HG03571 (cell line): ENCODE measurements at regions not wholly inside any gene's neighbourhood (a gene's known extent, or its start where the extent isn't known, plus 50 kb on each side); places are given as distances from the start of the nearest gene placed in this dataset.

Experiments used
- ATAC-seq: cut with Tn5 transposase; IDR thresholded peaks from one replicate; pipeline ENCODE4 v1.9.1; 2021; ENCODE audit not compliant: unreplicated experiment

DNA sequence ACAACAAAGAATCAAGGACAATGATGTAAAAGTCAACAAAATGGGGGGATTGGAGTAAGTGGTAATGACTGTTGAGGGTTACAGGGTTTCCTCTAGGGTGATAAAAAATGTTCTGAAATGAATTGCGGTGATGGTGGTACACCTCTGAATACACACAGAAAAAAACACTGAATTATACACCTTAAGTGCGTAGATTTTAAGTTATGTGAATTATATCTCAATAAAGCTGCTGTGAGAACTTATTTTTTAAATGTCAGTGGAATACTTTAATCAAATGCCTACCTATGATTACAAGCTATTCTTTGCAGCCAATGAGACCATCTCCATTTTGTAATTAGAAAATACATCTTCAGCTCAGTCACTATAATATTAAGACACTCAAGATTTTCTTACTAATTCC is 53.5 kb downstream of the ZNF608 start:
- ATAC-seq = no peak

DNA sequence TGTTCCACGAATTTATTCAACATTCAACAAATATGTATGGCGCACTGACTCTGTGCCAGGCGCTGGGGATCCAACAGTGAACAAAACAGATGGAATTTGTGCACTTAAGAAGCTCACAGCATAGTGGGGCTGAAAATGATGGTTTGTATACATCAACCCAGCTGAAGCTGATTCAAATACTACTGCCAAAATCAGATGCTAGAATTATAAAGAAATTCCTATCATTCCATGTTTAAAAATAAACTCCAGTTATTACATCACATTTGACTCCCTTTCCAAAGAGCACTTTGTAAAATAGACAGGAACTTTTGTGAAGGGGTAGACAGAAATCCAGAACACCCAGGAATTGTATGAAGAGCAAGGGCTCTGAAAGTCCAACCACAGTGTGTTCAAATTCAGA is 54.1 kb downstream of the ZNF608 start:
- ATAC-seq = no peak

DNA sequence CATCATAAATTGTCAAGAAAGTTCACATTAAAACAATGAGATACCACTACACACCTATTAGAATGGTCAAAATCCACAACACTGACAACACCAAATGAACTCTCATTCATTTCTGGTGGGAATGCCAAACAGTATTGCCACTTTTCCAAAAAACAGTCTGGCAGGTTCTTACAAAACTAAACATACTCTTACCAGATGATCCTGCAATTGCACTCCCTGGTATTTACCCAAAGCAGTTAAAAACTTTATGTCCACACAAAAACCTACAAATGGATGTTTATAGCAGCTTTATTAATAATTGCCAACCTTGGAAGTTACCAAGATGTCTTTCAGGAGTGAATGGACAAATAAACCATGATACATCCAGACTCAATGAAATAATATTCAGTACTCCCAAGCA is 56.8 kb downstream of the ZNF608 start:
- no peak for ATAC-seq

DNA sequence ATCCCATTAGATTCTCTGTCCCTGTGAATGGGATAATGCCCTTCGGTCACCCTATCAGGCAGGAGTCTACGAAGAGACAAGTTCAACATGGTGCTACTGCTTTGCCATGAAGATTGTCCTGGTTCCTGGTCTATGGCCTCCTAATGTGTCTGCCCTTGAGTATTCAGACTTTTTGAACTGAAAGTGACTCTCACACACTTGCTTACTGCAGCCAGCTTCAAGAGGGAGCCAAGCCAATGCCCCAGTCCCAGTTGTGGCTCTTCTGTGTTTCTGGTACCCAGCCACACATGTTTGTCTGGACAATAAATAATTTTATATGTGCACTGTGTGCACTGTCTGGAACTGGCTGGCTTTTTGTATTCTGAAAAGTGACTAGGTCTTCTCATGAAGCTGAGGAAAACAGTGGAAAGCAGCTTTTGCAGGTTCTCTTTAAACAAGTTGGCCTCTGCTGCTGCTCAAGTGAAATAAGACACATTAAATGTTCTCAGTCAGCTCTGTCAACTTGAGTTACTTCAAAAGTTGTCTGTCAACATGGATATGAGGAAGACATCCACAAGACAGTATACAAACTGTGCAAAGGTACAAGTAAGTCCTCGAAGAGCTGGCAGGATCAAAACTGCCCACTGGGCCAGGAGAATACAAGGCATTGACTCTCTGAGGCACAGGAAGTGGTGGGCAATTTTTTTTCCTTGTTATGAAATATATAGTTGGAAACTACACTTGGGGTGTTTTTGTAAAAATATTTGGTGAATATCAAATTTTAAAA is 60.0 kb downstream of the ZNF608 start:
- ATAC-seq = no peak

DNA sequence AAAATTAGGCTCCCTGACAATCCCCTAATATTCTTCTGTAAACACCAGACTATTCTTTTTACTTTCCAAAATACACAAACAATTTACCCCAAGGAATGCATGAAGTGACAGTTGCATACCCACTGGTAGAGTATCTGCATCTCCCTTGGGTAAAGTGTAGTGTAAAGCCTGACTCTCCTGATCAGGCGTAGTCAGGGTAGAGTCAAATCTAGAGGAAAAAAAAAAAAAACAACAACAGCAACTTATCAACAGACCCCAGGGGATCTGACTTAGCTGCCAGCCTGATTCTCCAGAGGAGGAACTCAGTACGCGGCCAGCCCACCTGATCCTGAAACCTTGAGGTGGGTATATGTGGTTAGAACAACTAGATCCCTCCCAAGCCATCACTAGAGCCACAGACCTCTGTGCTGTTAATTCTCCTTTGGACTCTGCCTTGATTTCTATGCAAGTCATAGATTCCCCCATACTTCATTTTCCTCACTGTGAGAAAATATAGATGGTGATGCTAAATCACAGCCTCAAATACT is 61.0 kb downstream of the ZNF608 start:
- ATAC-seq = no peak

DNA sequence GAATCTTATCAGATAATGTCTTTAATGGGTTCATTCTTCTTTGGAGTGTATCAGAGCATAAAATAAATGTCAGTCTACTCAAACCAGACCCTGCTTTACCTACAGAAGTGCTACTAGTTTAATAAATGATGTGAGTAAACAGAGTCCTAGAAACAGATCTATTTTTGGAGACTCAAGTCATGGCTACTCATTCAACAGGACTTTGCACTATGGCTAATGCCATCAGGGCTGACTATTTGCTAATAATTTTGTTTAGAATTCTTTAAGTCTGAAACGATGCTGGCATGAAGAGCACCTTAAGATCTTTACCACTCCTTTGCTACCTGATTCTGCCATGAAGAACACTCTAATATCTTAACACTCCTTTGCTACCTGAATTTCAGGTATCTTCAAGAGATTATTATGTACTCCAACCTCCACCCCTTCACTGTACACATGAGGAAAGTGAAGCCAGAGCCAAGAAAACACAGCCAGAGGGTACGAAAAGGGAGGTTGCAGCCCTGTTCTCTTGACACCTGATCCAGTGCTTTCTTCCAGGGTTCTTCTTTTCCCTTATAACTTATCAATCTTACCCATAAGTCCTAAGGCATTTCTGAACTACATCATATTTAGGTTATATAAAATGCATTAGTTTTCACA is 62.4 kb downstream of the ZNF608 start:
- ATAC-seq = no peak

DNA sequence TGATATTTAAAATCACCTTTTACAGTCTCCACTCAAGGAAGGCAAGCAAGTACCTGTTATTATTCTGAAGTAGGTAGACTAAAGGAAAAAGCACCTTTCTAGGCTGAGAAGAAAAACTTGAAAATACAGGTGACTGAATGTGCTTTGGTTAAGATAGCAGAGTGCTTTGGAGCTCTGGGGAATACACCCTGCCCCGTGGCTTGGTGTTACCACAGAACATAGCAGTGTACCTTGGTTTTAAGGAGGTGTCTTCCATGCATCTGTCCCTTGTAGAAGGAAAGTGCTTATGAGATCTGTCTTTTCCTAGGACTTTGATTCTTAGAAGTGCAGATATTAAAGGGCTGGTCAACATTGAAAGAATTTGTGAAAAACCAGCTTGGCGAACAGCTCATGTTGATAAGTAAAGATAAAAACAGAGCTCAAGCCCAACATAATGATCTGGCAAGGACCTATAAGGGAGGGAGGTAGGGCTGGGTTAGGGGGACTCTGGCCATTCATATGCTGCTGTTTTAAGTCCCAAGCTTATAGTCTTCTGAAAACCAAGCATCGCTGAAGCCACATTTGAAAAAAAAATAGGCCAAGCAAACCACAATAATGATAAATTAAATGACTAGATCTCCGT is 66.8 kb downstream of the ZNF608 start:
- no peak for ATAC-seq

DNA sequence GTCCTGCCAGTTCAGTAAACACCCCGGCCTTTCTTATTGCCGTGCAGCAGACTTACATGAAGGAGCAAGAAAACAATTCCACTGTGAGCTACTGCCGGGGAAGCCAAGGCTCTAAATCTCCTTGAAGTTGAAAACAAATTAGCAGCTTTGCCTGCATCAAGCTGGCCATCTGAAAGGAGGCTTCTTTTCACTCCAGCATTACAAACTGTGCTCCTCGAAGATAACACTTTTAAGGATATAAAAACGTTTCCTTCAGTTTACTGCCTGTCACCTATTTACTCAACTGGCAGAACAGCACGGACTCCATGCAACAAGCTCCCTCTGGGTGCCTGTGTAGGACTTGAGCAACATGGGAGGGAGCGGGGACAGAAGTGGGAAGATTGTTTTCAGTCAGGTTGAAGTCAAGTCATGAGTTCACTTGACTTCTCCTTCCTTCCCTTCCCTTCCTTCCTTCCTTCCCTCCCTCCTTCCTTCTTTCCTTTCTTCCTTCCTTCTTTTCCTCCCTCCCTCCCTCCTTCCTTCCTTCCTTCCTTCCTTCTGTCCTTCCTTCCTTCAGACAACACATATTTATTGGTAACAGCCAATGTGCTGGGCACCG is 67.4 kb downstream of the ZNF608 start:
- ATAC-seq = no peak

DNA sequence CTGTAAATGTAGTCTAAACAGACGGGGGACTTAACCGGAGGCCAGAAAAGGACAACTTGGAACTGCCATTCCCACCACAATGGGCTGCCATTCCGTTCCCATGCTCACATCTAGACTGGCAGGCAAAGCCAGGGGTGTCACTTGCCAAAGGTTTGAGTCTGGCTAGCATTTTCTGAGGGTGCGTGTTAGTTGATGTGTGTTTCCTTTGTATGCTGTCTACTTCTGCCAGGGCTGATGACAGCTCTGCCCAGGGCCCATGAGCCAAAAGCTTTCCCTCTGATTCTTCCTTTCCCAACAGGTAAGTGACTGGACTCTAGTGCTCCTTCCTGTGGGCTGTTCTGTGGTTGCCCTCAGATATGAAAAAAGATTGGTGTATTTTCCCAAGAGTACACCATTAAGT is 68.0 kb downstream of the ZNF608 start:
- ATAC-seq = no peak

DNA sequence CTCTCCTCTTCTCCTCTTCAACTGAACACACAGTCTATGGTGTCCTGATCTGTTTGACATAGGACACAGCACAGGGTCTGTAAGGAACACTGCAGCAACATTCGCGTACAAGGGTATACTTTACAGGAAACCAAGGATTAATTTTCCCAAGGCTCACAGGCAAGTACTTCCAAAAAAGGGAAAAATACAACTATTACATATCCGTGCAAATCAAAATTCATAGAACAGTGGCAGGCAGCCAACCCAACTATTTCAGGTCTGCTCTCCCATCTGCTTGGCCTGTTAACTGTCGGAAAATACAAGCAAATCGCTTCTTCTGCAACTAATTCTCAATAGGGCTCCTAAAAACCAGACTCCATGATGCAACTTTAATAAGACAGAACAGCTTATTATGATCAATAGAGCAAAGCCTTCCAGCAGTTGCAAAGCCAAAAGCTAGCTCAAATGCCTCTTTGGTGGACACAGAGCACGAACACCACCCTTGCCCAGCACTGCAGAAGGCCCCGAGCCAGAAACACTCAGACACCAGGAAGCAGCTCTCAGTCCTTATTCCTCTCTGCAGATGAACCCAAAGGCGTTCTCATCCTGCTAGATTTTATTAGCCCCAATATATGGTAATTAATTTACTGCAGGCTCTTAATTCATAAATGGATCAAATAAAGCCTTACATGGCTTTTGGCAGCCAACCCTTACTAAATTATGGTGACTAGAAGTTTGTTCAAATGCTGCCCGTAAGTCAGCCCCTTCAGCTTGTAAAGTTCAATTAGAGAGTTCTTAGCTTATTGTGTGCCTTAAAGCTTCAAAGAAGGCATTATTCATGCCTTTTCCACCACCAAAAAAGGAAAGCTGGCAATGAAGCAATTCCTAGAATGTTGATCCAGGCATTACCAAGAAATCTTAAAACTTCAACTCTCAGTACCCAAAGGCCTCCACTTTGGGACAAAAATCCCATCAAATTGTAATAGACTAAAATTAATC is 68.8 kb downstream of the ZNF608 start:
- ATAC-seq = no peak

DNA sequence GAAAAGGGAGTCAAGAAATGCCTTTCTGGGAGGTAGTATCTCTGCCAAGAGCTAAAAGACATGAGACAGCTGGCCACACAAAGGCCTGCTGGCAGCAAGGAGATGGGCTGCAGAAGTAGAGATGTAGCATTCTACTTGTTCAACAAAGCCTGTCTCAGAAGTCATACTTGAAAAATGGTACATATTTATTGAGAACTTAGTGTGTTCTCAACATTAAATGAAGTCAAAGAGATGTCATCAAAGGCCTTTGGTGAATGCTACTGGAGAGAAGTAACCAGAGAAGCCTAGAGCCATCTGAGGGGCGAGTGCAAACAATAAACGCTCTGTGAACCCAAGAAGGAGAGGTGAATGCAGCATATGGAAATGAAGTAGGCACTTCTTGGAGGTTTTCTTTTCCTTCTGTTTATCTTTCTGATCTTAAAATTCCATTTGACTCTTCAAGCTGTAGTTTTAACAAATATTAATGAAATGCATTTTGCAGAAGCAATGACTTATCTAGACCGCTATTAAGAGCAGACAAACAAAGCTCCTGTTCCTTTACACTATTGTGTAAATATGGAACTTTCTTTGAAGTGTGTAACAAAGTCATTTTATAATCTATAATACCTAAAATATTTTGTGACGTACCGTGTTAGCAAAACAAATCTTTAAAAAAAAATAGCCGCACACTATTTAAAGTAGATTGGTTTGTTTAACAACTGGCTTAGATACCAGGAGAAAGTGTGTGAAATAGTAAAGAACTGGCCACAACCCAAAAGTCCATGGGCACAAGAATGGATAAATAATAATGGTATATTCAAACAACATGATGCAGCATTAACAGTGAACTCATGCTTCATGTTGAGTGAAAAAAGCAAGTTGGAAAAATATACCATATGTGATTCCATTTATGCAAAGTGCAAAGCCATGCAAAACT is 70.2 kb downstream of the ZNF608 start:
- ATAC-seq = no peak

DNA sequence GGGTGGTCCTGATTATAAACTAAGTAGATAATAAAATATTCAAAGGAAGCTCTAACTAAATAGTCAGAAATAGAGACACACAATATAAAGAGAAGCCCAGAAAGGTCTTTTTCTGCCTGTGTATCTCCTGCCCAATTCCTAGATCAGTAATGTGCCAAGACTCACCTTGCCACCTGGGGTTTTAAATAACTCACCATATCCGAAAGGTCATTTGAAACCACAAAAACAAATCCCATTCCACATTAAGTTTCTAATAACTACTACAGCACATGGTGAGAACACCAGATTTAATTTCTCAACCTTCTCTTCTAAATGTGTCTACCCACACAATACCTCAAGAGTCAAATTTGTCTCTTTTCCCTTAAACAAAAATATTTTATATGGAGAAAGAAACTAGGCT is 75.2 kb downstream of the ZNF608 start:
- no peak for ATAC-seq

DNA sequence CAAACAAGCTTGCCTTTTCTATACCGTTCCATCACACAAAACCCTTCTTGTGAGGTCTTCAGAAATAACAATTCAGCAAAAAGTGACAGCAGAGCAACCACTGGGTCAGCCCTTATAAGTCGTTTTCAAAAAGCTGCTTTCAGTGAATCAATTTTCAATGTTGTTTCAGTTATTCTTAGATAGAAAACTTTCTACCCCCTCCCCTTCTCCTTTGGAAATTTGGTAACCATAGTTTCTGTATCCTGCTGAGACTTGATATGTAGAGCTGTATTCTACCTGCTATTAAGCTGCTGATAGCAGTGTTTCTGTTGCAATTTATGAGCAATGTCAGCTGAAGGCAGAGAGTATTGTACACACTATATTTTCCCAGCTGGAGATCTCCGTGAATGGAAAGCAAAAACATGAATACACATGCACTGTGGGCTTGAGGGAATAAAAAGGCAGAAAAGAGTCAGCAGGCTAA is 75.7 kb downstream of the ZNF608 start:
- no peak for ATAC-seq

DNA sequence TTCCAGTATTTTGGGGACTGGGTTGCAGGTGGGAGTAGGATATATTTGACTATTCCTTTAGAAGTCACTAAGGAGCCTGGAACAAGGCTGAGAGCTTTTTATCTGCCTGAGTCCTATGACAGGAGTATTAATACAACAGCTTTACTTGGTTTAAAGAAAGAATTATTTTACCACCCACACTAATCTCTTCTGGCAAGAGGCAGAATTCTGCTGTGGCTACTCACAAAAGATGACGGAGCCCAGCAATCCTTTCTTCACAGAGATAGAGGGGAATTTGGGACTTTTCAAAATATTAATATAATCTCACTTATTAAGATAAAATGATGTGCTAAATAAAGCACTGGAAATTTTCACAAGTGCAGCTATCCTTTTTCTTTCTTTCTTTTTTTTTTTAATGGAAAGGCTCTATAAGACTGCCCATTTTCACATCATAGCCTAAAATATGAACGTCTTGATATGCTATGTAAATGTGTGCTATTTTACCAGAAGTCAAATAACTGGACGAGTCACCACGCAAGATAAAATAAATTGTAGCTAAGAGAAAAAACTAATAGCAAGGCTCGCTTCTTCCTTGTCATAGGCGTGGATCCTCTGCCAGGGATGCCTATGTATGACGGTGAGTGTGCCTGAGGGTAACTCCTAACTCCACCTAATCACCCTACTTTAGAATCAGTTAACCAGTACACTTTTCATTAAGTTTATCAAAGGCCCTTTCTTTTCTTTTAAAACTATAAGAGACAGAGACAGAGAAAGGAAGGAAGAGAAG is 76.3 kb downstream of the ZNF608 start:
- ATAC-seq = no peak

DNA sequence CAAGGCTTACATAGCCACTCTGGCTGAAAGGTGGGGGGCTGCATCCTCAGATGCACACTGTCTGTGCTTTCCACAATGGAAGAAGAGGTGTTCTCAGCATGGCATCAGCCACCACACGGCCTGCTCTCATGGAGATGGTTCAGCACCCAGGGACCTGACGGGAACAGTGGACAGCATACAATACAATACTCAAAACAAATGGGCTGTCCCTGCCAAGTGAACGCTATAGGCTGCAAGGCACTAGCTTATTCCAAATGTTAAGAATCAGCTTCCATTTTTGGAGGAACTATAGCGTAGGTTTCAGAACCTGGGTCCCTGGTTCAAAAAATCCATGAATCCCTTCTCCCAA is 77.2 kb downstream of the ZNF608 start:
- ATAC-seq = no peak

DNA sequence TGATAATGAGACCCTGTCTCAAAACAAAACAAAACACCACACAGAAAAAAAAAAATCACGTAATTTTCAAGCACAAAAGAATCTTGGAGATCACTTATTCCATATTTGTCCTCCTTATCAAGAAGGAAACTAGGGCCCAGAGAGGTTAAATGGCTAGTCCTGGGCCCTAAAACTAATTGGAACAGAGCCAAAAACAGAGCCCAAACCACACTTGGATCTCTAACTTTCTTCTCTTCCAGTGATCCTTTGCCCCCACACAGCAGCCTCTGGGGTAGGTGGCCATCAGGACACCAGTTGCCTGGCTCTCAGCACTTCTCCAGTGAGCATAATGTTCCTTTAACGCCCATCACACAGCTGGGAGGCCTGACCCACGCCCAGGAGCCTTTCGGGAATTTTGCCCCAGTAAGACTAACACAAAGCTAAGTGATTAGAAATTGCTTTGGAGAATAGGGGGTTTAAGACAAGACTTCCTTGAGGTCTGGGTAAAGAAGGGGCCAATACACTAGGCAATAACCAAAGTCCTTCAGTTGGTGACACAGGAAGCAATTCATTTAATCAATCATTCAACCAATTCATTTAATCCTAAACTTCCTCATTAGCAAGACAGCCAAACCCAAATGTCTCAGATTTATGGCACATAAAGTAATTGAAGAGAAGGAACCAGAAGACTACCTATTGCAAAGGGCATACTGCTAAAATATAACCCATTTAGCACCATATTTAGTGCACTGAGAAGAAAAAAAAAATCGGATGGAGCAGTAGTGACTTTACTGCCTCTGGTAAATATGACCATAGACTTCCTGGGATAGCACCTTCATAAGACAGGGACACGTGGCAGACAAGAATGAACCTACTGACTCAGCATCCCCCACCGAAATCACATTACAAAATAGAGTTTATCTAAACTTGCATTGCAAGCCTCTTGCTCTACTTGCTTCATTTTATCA is 77.8 kb downstream of the ZNF608 start:
- no peak for ATAC-seq

DNA sequence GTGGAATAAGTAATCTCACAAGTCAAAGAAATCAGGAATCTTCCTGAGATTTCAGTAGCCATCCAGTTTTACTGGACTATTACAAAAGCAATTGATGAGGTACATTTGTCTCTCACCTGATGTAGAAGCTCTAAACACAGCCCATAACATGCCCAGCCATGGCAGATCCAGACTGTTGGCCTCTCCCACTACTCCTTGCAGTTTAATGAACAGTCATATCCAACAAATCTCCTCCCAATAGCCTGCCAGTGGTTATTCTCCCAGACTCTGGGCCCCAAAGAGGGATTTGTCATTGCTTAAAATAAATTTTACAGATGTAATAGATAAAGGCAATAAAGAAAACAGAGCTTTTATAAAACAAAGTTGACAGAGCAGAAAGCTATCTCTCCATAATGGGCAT is 80.8 kb downstream of the ZNF608 start:
- ATAC-seq = no peak

DNA sequence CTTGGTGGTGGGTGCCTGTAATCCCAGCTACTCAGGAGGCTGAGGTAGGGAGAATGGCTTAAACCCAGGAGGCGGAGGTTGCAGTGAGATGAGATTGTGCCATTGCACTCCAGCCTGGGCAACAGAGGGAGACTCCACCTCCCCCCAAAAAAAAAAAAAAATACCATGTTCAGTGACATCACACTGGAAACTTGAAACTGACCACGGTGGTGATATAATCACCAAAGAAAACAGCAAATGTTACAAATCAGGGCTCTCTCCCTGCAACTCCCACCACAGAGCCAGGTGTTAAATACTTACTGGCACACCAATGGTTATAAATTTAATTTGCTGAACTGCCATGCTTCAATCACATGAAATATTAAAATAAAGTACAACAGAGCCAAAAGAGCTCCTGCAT is 81.4 kb downstream of the ZNF608 start:
- ATAC-seq = no peak
